Brain microvascular endothelial cell (primary cell): ENCODE measurements at regions not wholly inside any gene's neighbourhood (a gene's known extent, or its start where the extent isn't known, plus 50 kb on each side); places are given as distances from the start of the nearest gene placed in this dataset.

Experiments
- DNase-seq: peaks from one replicate; pipeline ENCODE4 v3.0.0-alpha.2; 2020
- H3K27ac ChIP-seq: fragments of 250-450 bp; sonication (Bioruptor Pico); 2 replicates; pipeline ENCODE4 v1.5.1; 2020; ENCODE audit warnings: mild to moderate bottlenecking, moderate library complexity
- H3K27me3 ChIP-seq: fragments of 250-450 bp; sonication (Bioruptor Pico); replicated peaks from 2 replicates; pipeline ENCODE4 v1.5.1; 2020; ENCODE audit warnings: mild to moderate bottlenecking
- H3K36me3 ChIP-seq: fragments of 250-450 bp; sonication (Bioruptor Pico); replicated peaks from 2 replicates; pipeline ENCODE4 v1.5.1; 2020; ENCODE audit warnings: mild to moderate bottlenecking
- H3K4me3 ChIP-seq: 2 replicates; pipeline ENCODE4 v1.5.1; 2011; ENCODE audit warnings: low read depth, mild to moderate bottlenecking, control low read depth, low read length, moderate library complexity
- in situ Hi-C: cut with HindIII; loops from 2 replicates; pipeline ENCODE4 v1.10.0; 2017; ENCODE audit warnings: low sequenced_read_pairs, low pct_ligation_motif_present
- TF ChIP-seq, protein P1 (sequence below): IDR thresholded peaks from 2 replicates; pipeline ENCODE4 v1.5.1; 2011; ENCODE audit warnings: low read depth, mild to moderate bottlenecking, moderate library complexity, low read length, control low read depth, inconsistent platforms; ENCODE audit errors: missing control alignments

DNA sequence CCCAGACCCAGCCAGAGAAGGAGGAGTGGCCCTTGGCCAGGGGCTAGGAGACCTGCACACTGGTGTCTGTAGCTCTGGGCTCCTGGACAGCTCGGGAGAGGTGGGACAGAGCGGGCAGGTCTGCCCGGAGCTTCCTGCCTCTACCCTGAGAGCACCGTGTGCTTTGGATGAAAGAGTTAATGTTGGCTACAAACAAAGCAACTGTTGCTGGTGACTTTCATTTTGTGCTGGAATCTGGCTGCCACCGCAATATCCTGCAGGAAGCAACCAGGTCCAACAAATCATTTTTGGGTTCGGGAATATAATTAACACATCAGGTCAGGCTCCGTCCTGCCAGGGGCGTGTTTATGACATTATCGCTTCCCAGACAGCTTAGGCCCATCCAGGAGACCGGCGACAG is 441.8 kb upstream of the MKI67 start:
- TF ChIP-seq, protein P1, sequence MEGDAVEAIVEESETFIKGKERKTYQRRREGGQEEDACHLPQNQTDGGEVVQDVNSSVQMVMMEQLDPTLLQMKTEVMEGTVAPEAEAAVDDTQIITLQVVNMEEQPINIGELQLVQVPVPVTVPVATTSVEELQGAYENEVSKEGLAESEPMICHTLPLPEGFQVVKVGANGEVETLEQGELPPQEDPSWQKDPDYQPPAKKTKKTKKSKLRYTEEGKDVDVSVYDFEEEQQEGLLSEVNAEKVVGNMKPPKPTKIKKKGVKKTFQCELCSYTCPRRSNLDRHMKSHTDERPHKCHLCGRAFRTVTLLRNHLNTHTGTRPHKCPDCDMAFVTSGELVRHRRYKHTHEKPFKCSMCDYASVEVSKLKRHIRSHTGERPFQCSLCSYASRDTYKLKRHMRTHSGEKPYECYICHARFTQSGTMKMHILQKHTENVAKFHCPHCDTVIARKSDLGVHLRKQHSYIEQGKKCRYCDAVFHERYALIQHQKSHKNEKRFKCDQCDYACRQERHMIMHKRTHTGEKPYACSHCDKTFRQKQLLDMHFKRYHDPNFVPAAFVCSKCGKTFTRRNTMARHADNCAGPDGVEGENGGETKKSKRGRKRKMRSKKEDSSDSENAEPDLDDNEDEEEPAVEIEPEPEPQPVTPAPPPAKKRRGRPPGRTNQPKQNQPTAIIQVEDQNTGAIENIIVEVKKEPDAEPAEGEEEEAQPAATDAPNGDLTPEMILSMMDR: no peak
- in situ Hi-C loops: no loop called here
- DNase-seq: no peak
- H3K27ac ChIP-seq: no peak overlapping the region
- H3K4me3 ChIP-seq: no peak overlapping the region
- H3K36me3 ChIP-seq: no peaks in the 10 kb centered on the region
- no peaks in the 10 kb centered on the region for H3K27me3 ChIP-seq

DNA sequence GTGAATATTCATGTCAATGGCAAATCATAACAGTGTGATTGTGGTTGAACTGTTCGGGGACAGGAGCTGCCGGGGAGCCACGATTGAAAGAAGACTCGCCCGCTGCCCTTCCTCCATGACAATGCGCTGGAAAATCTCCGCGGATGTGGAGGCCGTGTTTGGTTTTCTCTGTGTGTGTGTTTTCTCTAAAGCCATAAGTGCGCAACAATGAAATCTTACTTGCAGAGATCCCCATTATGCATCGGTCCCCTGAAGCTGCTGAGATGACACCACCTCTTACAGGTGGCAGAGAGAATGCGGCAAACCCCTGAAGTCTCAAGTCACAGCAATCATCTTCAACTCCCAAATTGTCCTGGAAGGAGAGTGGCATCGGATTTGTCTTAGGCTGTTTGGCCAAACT is 442.3 kb upstream of the MKI67 start:
- in situ Hi-C loops: no loop called here
- no peaks in the 10 kb centered on the region for H3K27me3 ChIP-seq
- TF ChIP-seq, protein P1: no peak
- no peak for DNase-seq
- H3K4me3 ChIP-seq: no peak overlapping the region
- H3K36me3 ChIP-seq: no peaks in the 10 kb centered on the region
- H3K27ac ChIP-seq: no peak overlapping the region

DNA sequence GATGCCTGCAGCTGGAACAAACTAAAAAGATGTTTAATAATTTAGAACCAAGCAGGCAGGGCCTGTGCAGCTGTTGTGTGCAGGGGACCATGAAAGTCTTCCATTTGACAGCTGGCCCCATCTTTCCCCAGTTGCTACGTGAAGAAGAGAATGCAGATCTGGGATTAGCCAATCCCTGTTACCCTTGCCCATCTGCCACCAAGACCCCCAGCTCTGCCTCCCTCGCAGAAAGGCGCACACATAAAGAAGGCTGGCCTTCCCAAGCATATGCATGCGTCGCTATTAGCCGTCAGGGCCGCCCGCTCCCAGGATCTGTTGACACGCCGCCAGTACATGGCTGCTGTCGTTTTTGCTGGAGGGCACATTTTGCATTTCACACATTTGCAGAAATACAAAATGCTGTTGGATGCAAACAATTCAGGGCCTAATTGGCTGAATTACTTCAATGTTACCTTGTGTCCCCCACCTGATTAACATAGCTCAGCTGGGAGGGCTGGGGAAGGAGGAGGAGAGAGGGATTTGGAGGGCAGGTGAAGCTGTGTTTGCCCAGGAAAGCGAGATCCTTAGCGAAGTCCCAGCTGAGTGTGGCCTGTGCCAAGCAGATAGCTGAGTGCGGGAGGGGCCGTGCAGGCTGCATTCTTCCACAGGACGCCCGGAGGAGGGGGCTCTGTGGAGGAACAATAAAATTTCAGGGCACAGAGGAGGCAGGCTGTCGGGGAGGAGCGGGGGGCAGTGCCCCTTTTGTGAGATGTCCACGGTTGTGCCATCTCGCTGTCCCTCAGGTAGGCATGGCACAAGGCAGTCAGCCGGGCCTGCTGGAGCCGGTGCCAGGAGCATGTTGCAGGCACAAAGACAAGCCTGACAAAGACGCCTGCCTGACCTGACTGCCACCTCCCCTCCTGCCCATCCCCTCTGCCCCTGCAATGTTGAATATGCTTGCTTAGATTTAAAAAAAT is 443.0 kb upstream of the MKI67 start:
- Histone ChIP-seq H3K27me3 (no peaks in the 10 kb centered on the region), H3K4me3 (no peak overlapping the region), H3K36me3 (no peaks in the 10 kb centered on the region), H3K27ac (no peak overlapping the region)
- DNase-seq: no peak
- in situ Hi-C loops: no loop called here
- TF ChIP-seq, protein P1: no peak

DNA sequence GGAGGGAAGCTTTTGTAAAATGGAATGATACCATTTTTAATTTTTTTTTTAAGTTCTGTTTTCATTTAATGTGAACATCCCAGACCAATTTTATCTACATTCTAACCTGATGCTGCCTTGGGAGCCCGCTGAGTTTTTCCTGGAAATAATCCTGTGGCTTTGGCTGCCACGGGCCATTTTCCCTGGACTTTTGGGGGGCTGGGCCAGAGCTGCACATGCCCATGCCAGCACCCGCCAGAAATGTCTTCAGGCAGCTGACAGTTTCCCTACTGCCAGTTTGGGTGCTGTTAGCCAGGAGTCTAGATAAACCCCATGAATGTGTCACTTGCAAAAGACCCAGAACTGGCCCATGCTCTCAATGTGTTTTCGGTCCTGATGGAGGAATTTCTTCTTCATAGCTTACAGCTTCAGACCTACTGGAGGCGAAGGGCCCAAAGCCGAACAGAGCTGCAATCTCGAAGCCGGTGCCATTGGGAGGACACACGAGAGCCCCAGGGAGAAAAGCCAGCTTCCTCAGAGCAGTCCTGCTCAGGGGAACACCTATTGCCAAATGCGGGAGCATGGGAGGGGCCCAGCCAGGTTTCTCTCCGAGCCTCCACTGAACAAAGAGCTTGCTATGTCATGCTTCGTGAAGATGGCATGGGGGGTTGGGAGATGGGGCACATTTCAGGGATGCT is 444.2 kb upstream of the MKI67 start:
- TF ChIP-seq, protein P1: no peak
- in situ Hi-C loops: no loop called here
- Histone ChIP-seq H3K4me3 (no peak overlapping the region), H3K36me3 (no peaks in the 10 kb centered on the region), H3K27me3 (no peaks in the 10 kb centered on the region), H3K27ac (no peak overlapping the region)
- DNase-seq: no peak

DNA sequence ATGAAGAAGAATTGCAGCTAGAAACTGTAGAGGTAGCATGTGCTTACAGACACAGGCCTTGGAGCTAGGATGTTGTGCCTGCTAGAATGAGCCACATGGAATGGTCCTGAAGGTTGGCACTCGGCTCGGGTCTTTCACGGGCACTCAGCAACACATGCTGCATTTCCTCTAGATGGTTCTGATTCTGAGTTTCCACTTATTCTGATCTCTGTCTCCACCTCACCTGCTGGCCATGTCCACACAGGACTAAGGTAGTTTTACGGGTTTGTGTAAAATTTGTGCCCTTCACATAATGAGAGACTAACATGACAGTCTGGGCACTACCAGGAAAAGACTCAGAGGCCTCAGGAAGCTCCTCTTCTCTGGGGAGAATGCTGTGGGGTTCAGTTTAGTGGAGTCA is 444.8 kb upstream of the MKI67 start:
- Histone ChIP-seq H3K36me3 (no peaks in the 10 kb centered on the region), H3K27ac (no peak overlapping the region), H3K4me3 (no peak overlapping the region), H3K27me3 (no peaks in the 10 kb centered on the region)
- no peak for DNase-seq
- in situ Hi-C loops: no loop called here
- TF ChIP-seq, protein P1: no peak
